ENCODE measurements at regions not wholly inside any gene's neighbourhood (a gene's known extent, or its start where the extent isn't known, plus 50 kb on each side); places are given as distances from the start of the nearest gene placed in this dataset.

DNA sequence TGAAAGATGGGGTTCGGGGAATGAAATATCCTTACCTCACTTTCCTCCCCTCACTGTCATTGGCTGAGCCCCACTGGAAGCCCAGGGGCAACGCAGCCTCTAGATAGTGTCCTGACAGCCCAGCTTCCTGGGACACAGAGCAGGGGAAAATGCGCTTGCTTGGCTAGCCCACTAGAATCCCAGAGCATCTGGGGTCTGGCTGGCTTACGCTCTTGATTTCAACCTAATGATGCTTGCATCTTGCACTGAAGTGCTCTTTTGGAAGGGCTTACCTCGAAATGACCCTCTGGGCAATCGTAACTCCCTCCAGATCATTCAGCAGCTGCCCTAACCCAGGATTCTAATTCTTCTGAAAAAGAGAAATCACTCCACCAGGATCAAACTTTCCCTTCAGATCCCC, 147.6 kb downstream of the SOX9 start:
- TF ChIP-seq CTCF (IDR thresholded peaks at IDR 0.05; ENCODE audit: low read length) (no peak), EZH2 (optimal IDR thresholded peaks at IDR 0.05; ENCODE audit: low read depth, low read length) (no peak)
